ENCODE measurements at regions not wholly inside any gene's neighbourhood (a gene's known extent, or its start where the extent isn't known, plus 50 kb on each side); places are given as distances from the start of the nearest gene placed in this dataset.

- peaks cover 0 to 19% (median 0%) of the 10 kb centered on the region in 5 donors for H3K4me1 ChIP-seq (ENCODE audit: control insufficient read depth in 5 of 5, insufficient read depth in 5 of 5, low read length in 5 of 5)
- no peak for ATAC-seq (ENCODE audit: insufficient read depth, low FRiP score)
- WGBS, 2 donors = 90 to 91% methylated on average over 5 of the region's 5 CpGs
- no peak overlapping the region for H3K9ac ChIP-seq (ENCODE audit: insufficient read depth in 1 of 2, low read length in 2 of 2)
- peaks cover 0 to 2% (median under 1%) of the 10 kb centered on the region in 4 donors for H3K9me3 ChIP-seq (ENCODE audit: control insufficient read depth in 4 of 4, insufficient read depth in 3 of 4, low read length in 3 of 4)
- H3K27me3 ChIP-seq (ENCODE audit: control insufficient read depth in 3 of 3, insufficient read depth in 3 of 3, low read length in 2 of 3) = no peaks in the 10 kb centered on the region
- H3K4me3 ChIP-seq = no peak overlapping the region
- no peak for DNase-seq
- TF ChIP-seq, protein P1, sequence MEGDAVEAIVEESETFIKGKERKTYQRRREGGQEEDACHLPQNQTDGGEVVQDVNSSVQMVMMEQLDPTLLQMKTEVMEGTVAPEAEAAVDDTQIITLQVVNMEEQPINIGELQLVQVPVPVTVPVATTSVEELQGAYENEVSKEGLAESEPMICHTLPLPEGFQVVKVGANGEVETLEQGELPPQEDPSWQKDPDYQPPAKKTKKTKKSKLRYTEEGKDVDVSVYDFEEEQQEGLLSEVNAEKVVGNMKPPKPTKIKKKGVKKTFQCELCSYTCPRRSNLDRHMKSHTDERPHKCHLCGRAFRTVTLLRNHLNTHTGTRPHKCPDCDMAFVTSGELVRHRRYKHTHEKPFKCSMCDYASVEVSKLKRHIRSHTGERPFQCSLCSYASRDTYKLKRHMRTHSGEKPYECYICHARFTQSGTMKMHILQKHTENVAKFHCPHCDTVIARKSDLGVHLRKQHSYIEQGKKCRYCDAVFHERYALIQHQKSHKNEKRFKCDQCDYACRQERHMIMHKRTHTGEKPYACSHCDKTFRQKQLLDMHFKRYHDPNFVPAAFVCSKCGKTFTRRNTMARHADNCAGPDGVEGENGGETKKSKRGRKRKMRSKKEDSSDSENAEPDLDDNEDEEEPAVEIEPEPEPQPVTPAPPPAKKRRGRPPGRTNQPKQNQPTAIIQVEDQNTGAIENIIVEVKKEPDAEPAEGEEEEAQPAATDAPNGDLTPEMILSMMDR (IDR thresholded peaks at IDR 0.05; ENCODE audit: control extremely low read depth, extremely low read depth) = no peak
- no peak overlapping the region for H3K27ac ChIP-seq (ENCODE audit: low read depth in 1 of 2, low read length in 1 of 2)
- no peaks in the 10 kb centered on the region for H3K36me3 ChIP-seq (ENCODE audit: control insufficient read depth in 4 of 4, insufficient read depth in 4 of 4, low read length in 4 of 4)
Measured at GRCh38 chr2:199594443-199594842, 136.7 kb upstream of the SATB2 start.

- peaks cover 0 to 27% (median 0%) of the 10 kb centered on the region in 5 donors for H3K4me1 ChIP-seq (ENCODE audit: control insufficient read depth in 5 of 5, insufficient read depth in 5 of 5, low read length in 5 of 5)
- ATAC-seq (ENCODE audit: insufficient read depth, low FRiP score) (no peak), DNase-seq (no peak)
- H3K36me3 ChIP-seq (ENCODE audit: control insufficient read depth in 4 of 4, insufficient read depth in 4 of 4, low read length in 4 of 4) = no peaks in the 10 kb centered on the region
- H3K27ac ChIP-seq (ENCODE audit: low read depth in 1 of 2, low read length in 1 of 2) = no peak overlapping the region
- TF ChIP-seq, protein P1 (IDR thresholded peaks at IDR 0.05; ENCODE audit: control extremely low read depth, extremely low read depth) = no peak
- H3K9ac ChIP-seq (ENCODE audit: insufficient read depth in 1 of 2, low read length in 2 of 2) = no peak overlapping the region
- 78 to 86% methylated on average over 4 of the region's 4 CpGs for WGBS, 2 donors
- peaks cover 0 to 2% (median 0%) of the 10 kb centered on the region in 3 donors for H3K27me3 ChIP-seq (ENCODE audit: control insufficient read depth in 3 of 3, insufficient read depth in 3 of 3, low read length in 2 of 3)
- H3K9me3 ChIP-seq (ENCODE audit: control insufficient read depth in 4 of 4, insufficient read depth in 3 of 4, low read length in 3 of 4) = peaks cover 0 to 2% (median under 1%) of the 10 kb centered on the region in 4 donors
- no peak overlapping the region for H3K4me3 ChIP-seq
Measured at GRCh38 chr2:199591826-199592225, 134.1 kb upstream of the SATB2 start.

GRCh38 chr2:199590321-199591203 lies 132.8 kb upstream of the SATB2 start:
- TF ChIP-seq, protein P1 (IDR thresholded peaks at IDR 0.05; ENCODE audit: control extremely low read depth, extremely low read depth) = no peak
- Histone ChIP-seq H3K27ac (ENCODE audit: low read depth in 1 of 2, low read length in 1 of 2) (no peak overlapping the region), H3K9ac (ENCODE audit: insufficient read depth in 1 of 2, low read length in 2 of 2) (no peak overlapping the region), H3K4me1 (ENCODE audit: control insufficient read depth in 5 of 5, insufficient read depth in 5 of 5, low read length in 5 of 5) (peaks cover 0 to 27% (median 0%) of the 10 kb centered on the region in 5 donors), H3K9me3 (ENCODE audit: control insufficient read depth in 4 of 4, insufficient read depth in 3 of 4, low read length in 3 of 4) (peaks cover 0 to 2% (median under 1%) of the 10 kb centered on the region in 4 donors), H3K36me3 (ENCODE audit: control insufficient read depth in 4 of 4, insufficient read depth in 4 of 4, low read length in 4 of 4) (no peaks in the 10 kb centered on the region), H3K4me3 (no peak overlapping the region), H3K27me3 (ENCODE audit: control insufficient read depth in 3 of 3, insufficient read depth in 3 of 3, low read length in 2 of 3) (peaks cover 0 to 2% (median 2%) of the 10 kb centered on the region in 3 donors)
- ATAC-seq (ENCODE audit: insufficient read depth, low FRiP score) (no peak), DNase-seq (peak in 2 of 3 donors; percentile 47 to 67)
- 50 to 74% methylated on average over 5 of the region's 5 CpGs for WGBS, 2 donors
